Right renal pelvis (tissue), 4 donors: ENCODE measurements at regions not wholly inside any gene's neighbourhood (a gene's known extent, or its start where the extent isn't known, plus 50 kb on each side); places are given as distances from the start of the nearest gene placed in this dataset.
"Not testable (repeated sequence)": the region's sequence is repeated elsewhere in the genome, so short reads cannot be mapped to it uniquely, and the experiment has no call there.

Source experiments
- DNase-seq, 4 donors: peaks; one replicate each; pipeline ENCODE4 v3.0.0-alpha.2; 2013; ENCODE audit warnings: low read depth in 4 of 4, low spot score in 3 of 4, missing footprints in 1 of 4

- not testable (repeated sequence) for DNase-seq
Measured at GRCh38 chr3:94648270-94649180, 585.7 kb downstream of the NSUN3 start.

GRCh38 chr3:94654096-94654495 is 591.2 kb downstream of the NSUN3 start:
- DNase-seq, result no peak

GRCh38 chr3:94665922-94666321 is 603.1 kb downstream of the NSUN3 start:
- DNase-seq, result no peak

GRCh38 chr3:94671078-94671477 is 608.2 kb downstream of the NSUN3 start:
- DNase-seq, result no peak

GRCh38 chr3:94673876-94674275 is 611.0 kb downstream of the NSUN3 start:
- DNase-seq, result no peak

DNA sequence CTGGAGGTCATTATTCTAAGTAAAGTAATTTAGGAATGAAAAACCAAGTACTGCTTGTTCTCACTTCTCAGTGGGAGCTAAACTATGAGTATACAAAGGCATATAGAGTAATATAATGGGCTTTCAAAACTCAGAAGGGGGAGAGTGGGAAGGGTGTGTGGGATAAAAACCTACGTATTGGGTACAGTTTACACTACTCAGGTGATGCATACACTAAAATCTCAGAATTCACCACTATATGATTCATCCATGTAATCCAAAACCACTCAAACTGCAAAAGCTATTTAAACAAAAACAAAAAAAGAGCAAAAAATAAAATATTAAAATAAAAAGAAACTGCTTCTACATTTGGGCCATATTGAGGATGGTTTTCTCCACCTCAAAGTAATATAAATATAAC is 623.3 kb downstream of the NSUN3 start:
- no peak for DNase-seq

DNA sequence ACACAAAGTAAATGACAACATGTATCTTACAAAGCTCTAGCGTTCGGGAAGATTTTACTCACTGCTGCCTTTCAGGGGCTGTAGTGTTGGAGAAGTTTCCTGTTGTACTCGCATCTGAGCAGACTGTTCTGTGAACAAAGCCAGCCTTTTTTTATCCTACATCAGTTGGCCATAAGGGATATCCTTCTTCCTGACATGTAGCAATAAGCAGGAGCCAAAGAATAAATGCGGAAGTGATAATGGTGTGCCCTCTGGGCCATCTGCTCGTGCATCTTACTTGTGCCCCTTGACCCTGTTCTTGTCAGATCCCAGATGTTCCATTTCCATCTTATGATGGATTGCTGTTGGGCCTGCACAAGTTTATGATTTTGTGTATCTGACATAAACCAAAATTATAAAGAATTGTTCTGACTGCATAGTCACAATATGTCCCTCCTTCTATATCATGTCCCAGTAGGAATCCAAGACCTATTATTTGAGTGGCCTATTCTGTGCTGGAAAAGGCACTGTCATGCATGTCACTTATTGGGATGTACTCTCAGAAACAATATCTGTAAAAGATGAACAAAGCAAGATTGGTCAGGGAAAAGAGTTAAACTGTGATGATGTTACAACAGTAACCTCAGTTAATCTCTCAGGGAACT is 631.3 kb downstream of the NSUN3 start:
- no peak for DNase-seq

DNA sequence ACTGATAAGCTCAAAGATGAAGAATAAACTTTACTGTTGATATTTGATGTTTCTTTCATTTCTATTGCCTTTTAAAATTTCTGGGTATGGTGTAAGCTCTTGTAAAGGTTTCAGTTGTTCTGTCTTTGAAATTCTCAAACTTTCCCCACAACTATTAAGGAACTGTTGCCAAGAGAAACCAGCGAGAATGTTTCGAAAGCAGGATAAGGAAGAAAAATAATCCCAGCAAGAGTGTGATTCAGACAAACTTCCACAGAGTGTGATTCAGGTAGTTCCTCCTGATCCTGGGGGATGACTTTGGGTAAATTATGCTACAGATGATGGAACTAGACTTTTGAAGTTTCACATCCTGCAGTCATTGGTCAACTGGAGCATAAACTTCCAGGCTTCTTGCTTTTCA is 632.0 kb downstream of the NSUN3 start:
- no peak for DNase-seq

DNA sequence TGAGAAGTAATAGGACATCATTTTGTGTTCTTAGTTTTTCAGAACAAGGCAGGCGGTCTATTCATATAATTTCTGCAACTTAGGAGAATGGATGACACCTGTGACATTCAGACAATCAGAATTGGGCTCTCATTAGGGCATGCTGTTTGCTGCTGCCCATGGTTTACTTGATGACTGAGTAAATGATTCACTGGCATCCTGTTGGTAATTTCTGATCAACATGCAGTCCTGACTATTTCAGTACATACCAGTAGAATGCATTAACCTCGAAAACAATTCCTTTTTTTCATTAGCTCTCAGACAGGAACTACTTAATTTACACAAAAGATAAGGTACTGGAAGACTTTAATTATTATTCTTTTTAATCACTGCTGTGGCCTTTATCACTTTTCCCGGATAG is 641.6 kb downstream of the NSUN3 start:
- no peak for DNase-seq

DNA sequence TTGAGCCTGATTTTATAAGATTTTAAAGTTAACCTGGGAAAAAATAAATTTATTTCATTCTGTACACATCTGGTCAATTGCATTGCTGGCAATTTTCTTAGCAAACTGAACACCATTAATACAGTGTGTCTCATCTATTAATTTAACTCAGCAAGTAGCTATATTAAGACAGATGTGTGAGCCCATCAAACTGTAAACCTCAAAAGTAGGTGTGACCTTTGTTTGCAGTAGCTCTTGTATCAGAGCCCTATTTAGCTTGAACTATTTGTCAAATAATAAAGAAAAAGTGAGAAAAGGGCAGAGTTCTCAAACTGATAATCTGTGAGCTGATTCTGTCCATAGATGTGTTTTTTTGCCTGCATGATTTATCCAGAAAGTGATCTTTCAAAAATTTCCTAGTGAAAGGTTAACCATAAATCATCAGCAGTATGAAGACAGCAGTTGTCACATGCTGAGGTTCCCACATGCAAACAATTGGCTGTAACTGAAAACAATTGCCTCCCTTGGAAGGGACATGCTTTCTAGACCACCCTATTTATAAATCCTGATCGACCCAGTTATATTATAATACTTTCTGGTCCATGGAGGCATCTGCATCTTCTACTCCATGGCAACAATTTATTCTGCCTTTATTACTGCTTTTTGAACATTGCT is 646.5 kb downstream of the NSUN3 start:
- no peak for DNase-seq

- DNase-seq, result no peak
Measured at GRCh38 chr3:94714194-94714593, 651.3 kb downstream of the NSUN3 start.

GRCh38 chr3:94716326-94717018 is 653.6 kb downstream of the NSUN3 start:
- DNase-seq, result no peak

DNA sequence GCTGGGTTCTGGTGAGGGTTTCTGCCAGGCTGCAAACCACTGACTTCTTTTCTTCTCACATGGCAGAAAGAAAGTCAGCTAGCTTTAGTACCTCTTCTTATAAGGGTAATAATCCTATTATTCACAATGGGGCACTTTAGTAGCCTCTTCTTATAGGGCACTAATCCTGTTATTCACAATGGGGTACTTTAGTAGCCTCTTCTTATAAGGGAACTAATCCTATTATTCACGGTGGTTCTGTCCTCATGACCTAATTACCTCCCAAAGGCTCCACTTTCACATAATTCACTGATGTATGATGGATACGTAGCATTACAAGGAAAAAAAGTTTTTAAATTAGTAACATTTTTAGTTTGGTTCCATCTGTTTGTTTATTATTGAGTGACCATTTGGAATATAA is 671.3 kb downstream of the NSUN3 start:
- no peak for DNase-seq

- no peak for DNase-seq
Measured at GRCh38 chr3:94735354-94735753, 672.5 kb downstream of the NSUN3 start.

GRCh38 chr3:94737116-94737515 is 674.3 kb downstream of the NSUN3 start:
- DNase-seq, result no peak

DNA sequence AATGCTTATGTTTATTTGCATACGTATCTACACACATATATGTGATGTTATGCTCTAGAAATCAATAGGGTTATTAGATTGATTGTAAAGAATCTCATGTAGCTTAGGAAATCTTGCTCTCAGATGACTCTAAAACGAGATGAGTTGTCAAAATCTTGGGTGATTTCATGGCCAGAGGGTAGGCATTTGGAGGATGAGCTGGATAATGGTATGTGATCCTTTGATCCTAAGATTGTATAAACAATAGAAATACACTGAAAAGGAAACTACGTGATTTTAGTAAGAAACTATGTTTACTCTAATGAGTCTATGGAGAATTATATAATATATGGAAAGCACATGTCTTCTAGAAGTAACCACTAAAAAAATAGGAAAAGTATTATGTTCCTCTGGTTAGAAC is 676.6 kb downstream of the NSUN3 start:
- DNase-seq, result no peak

DNA sequence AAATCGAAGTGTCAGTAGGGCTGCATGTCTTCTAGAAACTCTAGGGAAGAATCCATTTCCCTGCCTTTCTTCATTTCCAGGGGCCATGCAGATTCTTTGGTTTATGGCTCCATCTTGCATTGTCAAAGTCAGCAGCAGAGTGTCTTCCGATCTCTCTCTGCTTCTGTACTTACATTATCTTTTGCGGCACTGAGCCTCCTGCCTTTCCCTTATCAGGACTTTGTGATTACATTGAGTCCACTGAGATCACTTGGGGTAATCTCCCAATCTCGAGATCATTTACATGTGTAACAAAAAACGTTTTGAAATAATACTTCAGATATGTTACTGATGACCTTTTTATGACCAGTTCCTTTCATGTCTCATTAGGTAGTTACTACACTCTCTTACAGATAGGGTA is 695.9 kb downstream of the NSUN3 start:
- DNase-seq, result no peak

DNA sequence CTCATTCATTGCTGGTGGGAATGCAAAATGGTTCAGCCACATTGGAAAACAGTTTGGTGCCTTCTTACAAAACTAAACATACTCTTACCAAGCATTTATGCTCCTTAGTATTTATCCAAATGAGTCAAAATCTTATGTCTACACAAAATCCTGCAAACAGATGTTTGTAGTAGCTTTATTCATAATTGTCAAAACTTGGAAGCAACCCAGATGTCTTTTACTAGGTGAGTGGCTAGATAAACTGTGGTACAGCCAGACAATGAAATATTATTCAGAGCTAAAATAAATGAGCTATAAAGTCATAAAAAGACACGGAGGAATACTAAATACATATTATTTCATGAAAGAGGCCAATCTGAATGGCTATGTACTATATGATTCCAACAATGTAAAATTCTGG is 709.5 kb downstream of the NSUN3 start:
- DNase-seq, result no peak

- DNase-seq, result no peak
Measured at GRCh38 chr3:94775746-94776145, 712.9 kb downstream of the NSUN3 start.

- DNase-seq, result no peak
Measured at GRCh38 chr3:94776401-94776915, 713.6 kb downstream of the NSUN3 start.

DNA sequence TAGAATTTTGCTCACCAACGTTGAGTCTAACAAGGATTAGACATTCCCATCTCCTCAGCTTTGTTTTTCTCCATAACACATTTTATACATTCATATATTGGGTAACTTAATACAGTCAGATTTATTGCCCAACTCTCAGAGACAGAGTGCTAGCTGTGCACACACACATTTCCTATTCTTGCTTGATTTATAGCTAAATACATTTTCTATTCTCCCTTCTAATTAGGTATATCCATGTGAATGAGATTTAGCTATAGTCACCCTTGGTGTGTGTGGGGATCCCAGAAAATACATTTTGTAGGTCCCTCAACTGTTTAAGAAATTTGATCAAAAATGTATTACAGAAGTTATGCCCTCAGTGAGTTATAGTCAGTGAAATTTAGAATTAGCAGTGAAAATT is 715.4 kb downstream of the NSUN3 start:
- no peak for DNase-seq
